ENCODE measurements at regions not wholly inside any gene's neighbourhood (a gene's known extent, or its start where the extent isn't known, plus 50 kb on each side); places are given as distances from the start of the nearest gene placed in this dataset.

DNA sequence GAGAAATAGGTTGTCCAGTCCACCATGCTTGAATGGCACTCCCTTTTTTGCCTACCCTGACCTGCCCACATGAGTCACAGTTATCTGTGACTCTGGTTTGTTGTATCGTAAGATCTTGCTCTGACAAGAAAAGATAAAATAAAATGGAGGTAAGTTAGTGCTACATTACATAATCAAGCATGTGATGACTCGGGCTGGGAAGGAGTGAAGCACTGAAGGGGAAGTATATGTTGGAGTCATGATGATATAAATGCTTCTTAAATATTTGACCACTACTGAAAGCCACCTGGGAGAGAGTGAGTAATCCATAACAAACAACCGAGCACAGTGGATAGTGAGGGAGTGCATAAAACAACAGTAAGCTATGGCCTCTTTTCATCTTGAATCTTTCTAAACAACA is 124.4 kb downstream of the SHOX2 start:
- no peak overlapping the region for H3K4me3 ChIP-seq (ENCODE audit: low read depth, low read length)
- TF ChIP-seq, protein P1, sequence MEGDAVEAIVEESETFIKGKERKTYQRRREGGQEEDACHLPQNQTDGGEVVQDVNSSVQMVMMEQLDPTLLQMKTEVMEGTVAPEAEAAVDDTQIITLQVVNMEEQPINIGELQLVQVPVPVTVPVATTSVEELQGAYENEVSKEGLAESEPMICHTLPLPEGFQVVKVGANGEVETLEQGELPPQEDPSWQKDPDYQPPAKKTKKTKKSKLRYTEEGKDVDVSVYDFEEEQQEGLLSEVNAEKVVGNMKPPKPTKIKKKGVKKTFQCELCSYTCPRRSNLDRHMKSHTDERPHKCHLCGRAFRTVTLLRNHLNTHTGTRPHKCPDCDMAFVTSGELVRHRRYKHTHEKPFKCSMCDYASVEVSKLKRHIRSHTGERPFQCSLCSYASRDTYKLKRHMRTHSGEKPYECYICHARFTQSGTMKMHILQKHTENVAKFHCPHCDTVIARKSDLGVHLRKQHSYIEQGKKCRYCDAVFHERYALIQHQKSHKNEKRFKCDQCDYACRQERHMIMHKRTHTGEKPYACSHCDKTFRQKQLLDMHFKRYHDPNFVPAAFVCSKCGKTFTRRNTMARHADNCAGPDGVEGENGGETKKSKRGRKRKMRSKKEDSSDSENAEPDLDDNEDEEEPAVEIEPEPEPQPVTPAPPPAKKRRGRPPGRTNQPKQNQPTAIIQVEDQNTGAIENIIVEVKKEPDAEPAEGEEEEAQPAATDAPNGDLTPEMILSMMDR (IDR thresholded peaks at IDR 0.05; ENCODE audit: insufficient read depth, low read depth, low read length): no peak
- no peak for DNase-seq (ENCODE audit: low read depth)

DNA sequence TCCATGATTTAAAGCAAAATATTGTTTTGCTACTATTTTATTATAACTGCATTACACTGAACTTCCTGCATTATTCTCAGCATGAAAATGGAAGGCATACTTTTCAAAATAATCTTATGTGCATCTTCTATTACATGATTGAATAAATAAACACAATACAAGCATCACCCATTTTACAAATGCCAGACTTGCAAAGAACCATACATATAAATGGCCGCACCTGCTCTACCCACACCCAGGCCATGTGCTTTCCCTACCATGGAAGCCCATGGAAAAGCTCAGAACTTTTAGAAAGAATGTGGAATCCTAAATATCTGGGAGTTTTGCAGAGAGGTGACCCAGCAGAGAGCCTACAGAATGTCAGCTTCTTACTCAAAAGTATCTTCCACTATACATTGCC is 127.2 kb downstream of the SHOX2 start:
- TF ChIP-seq, protein P1 (IDR thresholded peaks at IDR 0.05; ENCODE audit: insufficient read depth, low read depth, low read length): no peak
- DNase-seq (ENCODE audit: low read depth): no peak
- no peak overlapping the region for H3K4me3 ChIP-seq (ENCODE audit: low read depth, low read length)

DNA sequence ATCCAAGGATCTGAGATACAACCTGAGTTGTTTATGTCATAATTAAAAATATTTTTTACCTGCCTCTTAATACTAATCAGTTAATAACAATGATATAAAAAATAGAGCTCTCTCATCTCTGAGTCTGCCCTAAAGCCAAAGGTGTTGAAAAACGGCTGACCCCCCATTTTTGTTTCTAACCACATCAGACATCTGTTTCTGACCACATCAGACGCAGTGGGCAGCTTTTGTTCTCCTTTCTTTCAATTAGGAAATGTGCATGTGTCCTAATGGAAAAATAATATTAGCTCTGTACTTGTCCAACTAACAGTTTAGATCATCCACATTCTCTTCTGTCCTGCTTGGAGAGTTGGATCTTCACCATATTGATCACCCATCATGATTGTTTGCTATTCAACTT is 144.6 kb downstream of the SHOX2 start:
- TF ChIP-seq, protein P1 (IDR thresholded peaks at IDR 0.05; ENCODE audit: insufficient read depth, low read depth, low read length): no peak
- H3K4me3 ChIP-seq (ENCODE audit: low read depth, low read length): no peak overlapping the region
- no peak for DNase-seq (ENCODE audit: low read depth)

DNA sequence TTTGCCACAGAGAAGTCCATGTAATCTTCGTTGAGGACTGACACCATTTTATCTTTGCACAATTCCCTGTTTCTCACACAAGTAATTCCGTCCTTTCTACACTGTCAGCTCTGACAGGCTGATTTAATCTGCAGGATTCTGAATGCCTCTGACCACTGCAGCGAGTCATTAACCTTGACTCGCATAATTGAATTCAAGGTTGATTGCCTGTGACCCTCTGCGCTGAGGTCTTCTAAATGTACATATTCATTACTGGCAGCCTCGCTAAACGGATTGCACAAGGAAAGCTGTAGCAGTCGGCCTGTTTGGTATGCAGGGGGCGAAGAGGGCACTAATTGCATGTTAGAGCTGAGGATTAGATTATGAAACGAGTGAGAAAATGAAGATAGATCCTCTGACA is 147.8 kb downstream of the SHOX2 start:
- TF ChIP-seq, protein P1 (IDR thresholded peaks at IDR 0.05; ENCODE audit: insufficient read depth, low read depth, low read length): no peak
- DNase-seq (ENCODE audit: low read depth): no peak

DNA sequence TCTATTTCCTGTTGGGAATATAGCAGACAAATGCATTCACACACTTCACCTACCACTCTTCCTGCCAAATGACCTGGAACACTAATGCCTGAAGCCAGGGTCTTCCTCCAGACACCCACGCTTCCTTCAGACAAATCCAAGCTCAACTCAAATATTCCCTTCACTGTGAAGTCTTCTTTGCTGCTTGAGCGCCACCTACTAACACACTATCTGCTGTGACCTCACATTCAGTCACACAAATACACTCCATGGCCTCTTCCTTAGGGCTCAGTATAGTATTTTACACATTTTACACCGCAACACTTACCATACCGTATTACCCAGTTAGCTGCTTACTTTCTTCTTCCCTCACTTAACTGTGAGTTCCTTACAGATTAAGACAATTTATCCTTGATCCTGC is 149.4 kb downstream of the SHOX2 start:
- no peak for DNase-seq (ENCODE audit: low read depth)
- TF ChIP-seq, protein P1 (IDR thresholded peaks at IDR 0.05; ENCODE audit: insufficient read depth, low read depth, low read length): no peak
- no peak overlapping the region for H3K4me3 ChIP-seq (ENCODE audit: low read depth, low read length)

More for the DNA sequence above, 147.8 kb downstream of the SHOX2 start:
- no peak overlapping the region for H3K4me3 ChIP-seq (ENCODE audit: low read depth, low read length)

DNA sequence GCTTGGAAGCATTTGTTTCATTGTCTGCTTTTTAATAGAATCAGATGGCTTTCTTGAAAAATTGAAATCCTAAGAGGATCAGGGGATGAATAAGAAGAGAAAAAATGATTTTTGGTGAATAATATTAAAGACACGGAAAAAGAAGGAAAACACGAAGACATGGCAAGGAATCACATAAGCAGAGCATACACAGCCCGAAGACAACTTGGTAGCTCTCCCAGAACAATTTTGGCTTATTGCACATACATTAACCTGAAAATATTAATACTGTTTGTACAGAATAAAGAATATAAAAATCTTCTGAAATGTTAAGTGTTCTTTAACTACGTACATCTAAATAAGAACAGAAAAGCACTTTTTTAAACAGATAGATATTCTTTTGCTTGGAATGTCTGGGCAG is 150.0 kb downstream of the SHOX2 start:
- TF ChIP-seq, protein P1 (IDR thresholded peaks at IDR 0.05; ENCODE audit: insufficient read depth, low read depth, low read length): no peak
- H3K4me3 ChIP-seq (ENCODE audit: low read depth, low read length): no peak overlapping the region
- no peak for DNase-seq (ENCODE audit: low read depth)

DNA sequence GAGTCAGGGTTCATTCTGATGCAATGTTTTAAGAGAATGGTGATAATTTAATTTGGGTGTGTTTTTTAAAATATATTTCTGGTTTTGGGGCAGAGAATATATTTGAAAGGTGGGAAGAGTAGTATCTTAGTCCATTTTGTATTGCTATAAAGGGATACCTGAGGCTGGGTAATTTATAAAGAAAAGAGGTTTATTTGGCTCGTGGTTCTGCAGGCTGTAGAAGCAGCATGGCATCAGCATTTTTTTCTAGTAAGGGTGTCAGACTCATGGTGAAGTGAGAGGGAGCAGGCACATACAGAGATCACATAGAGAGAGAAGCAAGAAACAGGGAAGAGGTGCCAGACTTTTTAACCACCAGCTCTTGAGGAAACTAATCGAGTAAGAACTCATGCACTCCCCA is 152.7 kb downstream of the SHOX2 start:
- TF ChIP-seq, protein P1 (IDR thresholded peaks at IDR 0.05; ENCODE audit: insufficient read depth, low read depth, low read length): no peak
- H3K4me3 ChIP-seq (ENCODE audit: low read depth, low read length): no peak overlapping the region
- no peak for DNase-seq (ENCODE audit: low read depth)

Measured in fibroblast of villous mesenchyme (primary cell).